ENCODE measurements at regions not wholly inside any gene's neighbourhood (a gene's known extent, or its start where the extent isn't known, plus 50 kb on each side); places are given as distances from the start of the nearest gene placed in this dataset.

GRCh38 chr6:170096803-170097504, 193.9 kb downstream of the DLL1 start:
- no peaks in the 10 kb centered on the region for H3K4me1 ChIP-seq (ENCODE audit: insufficient read depth, low read length, poor library complexity, severe bottlenecking)
- H3K36me3 ChIP-seq (ENCODE audit: insufficient read depth, low read length, poor library complexity, severe bottlenecking), result no peaks in the 10 kb centered on the region
- no peak overlapping the region for H3K4me3 ChIP-seq (ENCODE audit: low read depth, low read length, poor library complexity, severe bottlenecking)
- no peaks in the 10 kb centered on the region for H3K9me3 ChIP-seq (ENCODE audit: low read depth, low read length, poor library complexity, severe bottlenecking)
- intact Hi-C loops (cut with micrococcal nuclease; ENCODE audit: unreplicated experiment), result no loop called here
- no peak for DNase-seq (ENCODE audit: low spot score)
- ChIA-PET CTCF (no interaction called here), POLR2A (ENCODE audit: low non-redundant PET) (no interaction called here)
- TF ChIP-seq EZH2 (IDR thresholded peaks at IDR 0.05; ENCODE audit: borderline replicate concordance, low read depth, low read length, poor library complexity, severe bottlenecking) (no peak), CTCF (conservative IDR thresholded peaks at IDR 0.05; ENCODE audit: low read depth, low read length) (no peak)
- H3K27me3 ChIP-seq (replicated peaks; ENCODE audit: insufficient read depth, low read depth, low read length, poor library complexity), result no peaks in the 10 kb centered on the region
- no peak overlapping the region for H3K27ac ChIP-seq (ENCODE audit: low read depth, low read length, poor library complexity, severe bottlenecking)
- no TSS peak for BruUV-seq (replicated peaks)

- DNase-seq (ENCODE audit: low spot score), result no peak
Measured at GRCh38 chr6:170096191-170096802, 194.6 kb downstream of the DLL1 start.

GRCh38 chr6:170095273-170095981, 195.5 kb downstream of the DLL1 start:
- intact Hi-C loops (cut with micrococcal nuclease; ENCODE audit: unreplicated experiment), result no loop called here
- CTCF ChIA-PET, result no interaction called here
- no peak for TF ChIP-seq CTCF (conservative IDR thresholded peaks at IDR 0.05; ENCODE audit: low read depth, low read length)
- no peak for TF ChIP-seq EZH2 (IDR thresholded peaks at IDR 0.05; ENCODE audit: borderline replicate concordance, low read depth, low read length, poor library complexity, severe bottlenecking)
- POLR2A ChIA-PET (ENCODE audit: low non-redundant PET), result no interaction called here
- Histone ChIP-seq H3K27ac (ENCODE audit: low read depth, low read length, poor library complexity, severe bottlenecking) (no peak overlapping the region), H3K4me1 (ENCODE audit: insufficient read depth, low read length, poor library complexity, severe bottlenecking) (no peaks in the 10 kb centered on the region), H3K27me3 (replicated peaks; ENCODE audit: insufficient read depth, low read depth, low read length, poor library complexity) (no peaks in the 10 kb centered on the region), H3K4me3 (ENCODE audit: low read depth, low read length, poor library complexity, severe bottlenecking) (no peak overlapping the region), H3K9me3 (ENCODE audit: low read depth, low read length, poor library complexity, severe bottlenecking) (no peaks in the 10 kb centered on the region), H3K36me3 (ENCODE audit: insufficient read depth, low read length, poor library complexity, severe bottlenecking) (no peaks in the 10 kb centered on the region)
- DNase-seq (ENCODE audit: low spot score), result no peak
- BruUV-seq (replicated peaks), result no TSS peak

More at GRCh38 chr6:170096191-170096802, 194.6 kb downstream of the DLL1 start:
- no TSS peak for BruUV-seq (replicated peaks)
- H3K4me3 ChIP-seq (ENCODE audit: low read depth, low read length, poor library complexity, severe bottlenecking), result no peak overlapping the region
- no peaks in the 10 kb centered on the region for H3K9me3 ChIP-seq (ENCODE audit: low read depth, low read length, poor library complexity, severe bottlenecking)
- no peaks in the 10 kb centered on the region for H3K4me1 ChIP-seq (ENCODE audit: insufficient read depth, low read length, poor library complexity, severe bottlenecking)
- TF ChIP-seq EZH2 (IDR thresholded peaks at IDR 0.05; ENCODE audit: borderline replicate concordance, low read depth, low read length, poor library complexity, severe bottlenecking), result no peak
- TF ChIP-seq CTCF (conservative IDR thresholded peaks at IDR 0.05; ENCODE audit: low read depth, low read length), result no peak
- H3K36me3 ChIP-seq (ENCODE audit: insufficient read depth, low read length, poor library complexity, severe bottlenecking), result no peaks in the 10 kb centered on the region
- ChIA-PET POLR2A (ENCODE audit: low non-redundant PET) (no interaction called here), CTCF (no interaction called here)
- H3K27ac ChIP-seq (ENCODE audit: low read depth, low read length, poor library complexity, severe bottlenecking), result no peak overlapping the region
- H3K27me3 ChIP-seq (replicated peaks; ENCODE audit: insufficient read depth, low read depth, low read length, poor library complexity), result no peaks in the 10 kb centered on the region
- intact Hi-C loops (cut with micrococcal nuclease; ENCODE audit: unreplicated experiment), result no loop called here
